ENCODE measurements at regions not wholly inside any gene's neighbourhood (a gene's known extent, or its start where the extent isn't known, plus 50 kb on each side); places are given as distances from the start of the nearest gene placed in this dataset.

DNA sequence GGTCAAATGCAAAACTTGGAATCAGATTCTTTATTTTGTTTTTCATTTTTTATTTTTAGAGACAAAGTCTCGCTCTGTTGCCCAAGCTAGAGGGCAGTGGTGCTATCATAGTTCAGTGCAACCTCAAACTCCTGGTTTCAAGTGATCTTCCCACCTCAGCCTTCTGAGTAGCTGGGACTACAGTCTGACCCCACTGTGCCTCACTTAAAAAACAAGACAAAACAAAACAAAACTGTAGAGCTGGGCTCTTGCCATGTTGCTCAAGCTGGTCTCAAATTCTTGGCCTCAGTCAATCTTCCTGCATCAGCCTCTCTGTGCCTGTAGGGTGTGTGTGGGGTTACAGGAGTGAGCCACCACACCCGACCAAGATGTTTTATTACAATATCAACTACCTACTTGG lies 396.0 kb upstream of the USP24 start:
- Histone ChIP-seq H3K36me3 (ENCODE audit: control insufficient read depth, insufficient read depth, low read length) (no peaks in the 10 kb centered on the region), H3K4me3 (ENCODE audit: insufficient read depth, low read depth, low read length) (no peak overlapping the region), H3K4me1 (ENCODE audit: control insufficient read depth, insufficient read depth, low read length) (no peaks in the 10 kb centered on the region), H3K27ac (ENCODE audit: insufficient read depth, low read depth, low read length, poor library complexity, severe bottlenecking) (no peak overlapping the region), H3K27me3 (ENCODE audit: control insufficient read depth, insufficient read depth, low read length, poor library complexity, severe bottlenecking) (no peaks in the 10 kb centered on the region), H3K9me3 (ENCODE audit: control insufficient read depth, low read length) (no peaks in the 10 kb centered on the region)
- 92 to 96% methylated on average over 2 of the region's 2 CpGs for WGBS, 2 experiments

GRCh38 chr1:55610203-55610602 lies 395.0 kb upstream of the USP24 start:
- 78 to 87% methylated on average over 3 of the region's 3 CpGs for WGBS, 2 experiments
- no peak overlapping the region for H3K27ac ChIP-seq (ENCODE audit: insufficient read depth, low read depth, low read length, poor library complexity, severe bottlenecking)

GRCh38 chr1:55609630-55610029 lies 394.5 kb upstream of the USP24 start:
- H3K4me3 ChIP-seq (ENCODE audit: insufficient read depth, low read depth, low read length), result no peak overlapping the region
- H3K9me3 ChIP-seq (ENCODE audit: control insufficient read depth, low read length), result no peaks in the 10 kb centered on the region
- H3K4me1 ChIP-seq (ENCODE audit: control insufficient read depth, insufficient read depth, low read length), result no peaks in the 10 kb centered on the region
- H3K36me3 ChIP-seq (ENCODE audit: control insufficient read depth, insufficient read depth, low read length), result no peaks in the 10 kb centered on the region
- no peaks in the 10 kb centered on the region for H3K27me3 ChIP-seq (ENCODE audit: control insufficient read depth, insufficient read depth, low read length, poor library complexity, severe bottlenecking)
- no peak overlapping the region for H3K27ac ChIP-seq (ENCODE audit: insufficient read depth, low read depth, low read length, poor library complexity, severe bottlenecking)

More at GRCh38 chr1:55610203-55610602, 395.0 kb upstream of the USP24 start:
- Histone ChIP-seq H3K4me1 (ENCODE audit: control insufficient read depth, insufficient read depth, low read length) (no peaks in the 10 kb centered on the region), H3K9me3 (ENCODE audit: control insufficient read depth, low read length) (no peaks in the 10 kb centered on the region), H3K27me3 (ENCODE audit: control insufficient read depth, insufficient read depth, low read length, poor library complexity, severe bottlenecking) (no peaks in the 10 kb centered on the region), H3K36me3 (ENCODE audit: control insufficient read depth, insufficient read depth, low read length) (no peaks in the 10 kb centered on the region), H3K4me3 (ENCODE audit: insufficient read depth, low read depth, low read length) (no peak overlapping the region)

DNA sequence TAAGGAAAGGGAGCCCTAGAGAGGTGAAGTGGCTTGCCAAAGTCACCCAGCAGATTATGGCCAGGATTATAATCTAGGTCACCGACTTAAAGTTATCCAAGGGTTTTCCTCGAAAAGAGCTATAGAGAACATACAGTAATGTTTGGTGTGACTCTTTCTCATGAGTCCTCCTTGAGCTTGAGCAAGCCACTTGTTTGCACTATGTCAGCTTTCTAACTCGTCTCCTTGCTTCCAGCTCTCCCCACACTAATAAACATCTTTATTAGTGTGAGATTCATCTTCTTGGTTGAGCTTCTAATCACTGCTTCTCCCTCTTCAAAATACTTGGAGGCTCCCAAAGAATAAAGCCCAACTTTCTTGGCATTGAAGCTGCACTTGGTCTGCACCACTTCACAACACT lies 390.0 kb upstream of the USP24 start:
- Histone ChIP-seq H3K4me1 (ENCODE audit: control insufficient read depth, insufficient read depth, low read length) (no peaks in the 10 kb centered on the region), H3K4me3 (ENCODE audit: insufficient read depth, low read depth, low read length) (no peak overlapping the region)
- WGBS, 2 experiments, result 74 to 77% methylated on average over 3 of the region's 3 CpGs

GRCh38 chr1:55604749-55605148 lies 389.6 kb upstream of the USP24 start:
- no peaks in the 10 kb centered on the region for H3K4me1 ChIP-seq (ENCODE audit: control insufficient read depth, insufficient read depth, low read length)
- H3K9me3 ChIP-seq (ENCODE audit: control insufficient read depth, low read length), result no peaks in the 10 kb centered on the region
- H3K27ac ChIP-seq (ENCODE audit: insufficient read depth, low read depth, low read length, poor library complexity, severe bottlenecking), result no peak overlapping the region
- no peaks in the 10 kb centered on the region for H3K27me3 ChIP-seq (ENCODE audit: control insufficient read depth, insufficient read depth, low read length, poor library complexity, severe bottlenecking)
- no peaks in the 10 kb centered on the region for H3K36me3 ChIP-seq (ENCODE audit: control insufficient read depth, insufficient read depth, low read length)
- 95% methylated on average over 2 to 3 of the region's 3 CpGs for WGBS, 2 experiments
- no peak overlapping the region for H3K4me3 ChIP-seq (ENCODE audit: insufficient read depth, low read depth, low read length)

More for the DNA sequence above, 390.0 kb upstream of the USP24 start:
- Histone ChIP-seq H3K9me3 (ENCODE audit: control insufficient read depth, low read length) (no peaks in the 10 kb centered on the region), H3K36me3 (ENCODE audit: control insufficient read depth, insufficient read depth, low read length) (no peaks in the 10 kb centered on the region), H3K27me3 (ENCODE audit: control insufficient read depth, insufficient read depth, low read length, poor library complexity, severe bottlenecking) (no peaks in the 10 kb centered on the region), H3K27ac (ENCODE audit: insufficient read depth, low read depth, low read length, poor library complexity, severe bottlenecking) (no peak overlapping the region)

DNA sequence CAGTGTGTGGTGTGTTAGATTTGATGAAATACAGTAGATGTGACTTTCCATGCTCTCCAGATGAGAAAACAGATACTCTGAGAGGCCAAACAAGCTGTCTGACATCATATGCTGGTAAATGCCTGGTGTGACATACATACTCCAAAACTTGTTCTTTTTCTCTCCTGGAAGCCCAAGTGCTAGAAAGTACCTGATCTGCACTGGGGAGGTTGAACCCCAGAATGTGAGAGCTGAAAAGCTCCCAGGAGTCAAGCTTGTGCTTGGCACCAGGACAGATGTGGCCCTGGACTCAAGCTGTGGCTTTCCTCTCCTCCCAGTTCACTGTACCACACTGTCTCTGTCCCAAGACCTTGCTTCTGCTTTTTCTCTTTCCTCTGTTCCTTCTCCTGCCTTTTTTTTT lies 389.0 kb upstream of the USP24 start:
- Histone ChIP-seq H3K9me3 (ENCODE audit: control insufficient read depth, low read length) (no peaks in the 10 kb centered on the region), H3K36me3 (ENCODE audit: control insufficient read depth, insufficient read depth, low read length) (no peaks in the 10 kb centered on the region), H3K4me3 (ENCODE audit: insufficient read depth, low read depth, low read length) (no peak overlapping the region), H3K27ac (ENCODE audit: insufficient read depth, low read depth, low read length, poor library complexity, severe bottlenecking) (no peak overlapping the region), H3K4me1 (ENCODE audit: control insufficient read depth, insufficient read depth, low read length) (no peaks in the 10 kb centered on the region), H3K27me3 (ENCODE audit: control insufficient read depth, insufficient read depth, low read length, poor library complexity, severe bottlenecking) (no peaks in the 10 kb centered on the region)

DNA sequence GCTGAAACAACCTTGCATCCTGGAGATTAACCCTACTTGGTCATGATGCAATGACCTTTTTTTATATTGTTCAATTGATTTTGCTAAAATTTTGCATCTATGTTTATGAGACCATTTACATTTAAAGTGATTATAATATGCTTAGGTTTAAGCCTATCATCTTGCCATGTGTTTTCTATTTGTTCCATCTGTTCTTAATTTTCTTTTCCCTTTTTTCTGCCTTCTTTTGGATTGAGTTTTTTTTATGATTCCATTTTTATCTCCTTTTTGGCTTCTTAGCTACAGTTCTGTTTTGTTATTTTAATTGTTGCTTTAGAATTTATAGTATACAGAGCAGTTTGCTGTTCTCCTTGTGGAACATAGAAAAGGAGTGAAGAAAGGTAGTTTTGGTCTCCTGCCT lies 385.1 kb upstream of the USP24 start:
- no peaks in the 10 kb centered on the region for H3K36me3 ChIP-seq (ENCODE audit: control insufficient read depth, insufficient read depth, low read length)
- no peak overlapping the region for H3K27ac ChIP-seq (ENCODE audit: insufficient read depth, low read depth, low read length, poor library complexity, severe bottlenecking)
- no peaks in the 10 kb centered on the region for H3K27me3 ChIP-seq (ENCODE audit: control insufficient read depth, insufficient read depth, low read length, poor library complexity, severe bottlenecking)
- no peak overlapping the region for H3K4me3 ChIP-seq (ENCODE audit: insufficient read depth, low read depth, low read length)
- H3K9me3 ChIP-seq (ENCODE audit: control insufficient read depth, low read length), result no peaks in the 10 kb centered on the region
- H3K4me1 ChIP-seq (ENCODE audit: control insufficient read depth, insufficient read depth, low read length), result no peaks in the 10 kb centered on the region

DNA sequence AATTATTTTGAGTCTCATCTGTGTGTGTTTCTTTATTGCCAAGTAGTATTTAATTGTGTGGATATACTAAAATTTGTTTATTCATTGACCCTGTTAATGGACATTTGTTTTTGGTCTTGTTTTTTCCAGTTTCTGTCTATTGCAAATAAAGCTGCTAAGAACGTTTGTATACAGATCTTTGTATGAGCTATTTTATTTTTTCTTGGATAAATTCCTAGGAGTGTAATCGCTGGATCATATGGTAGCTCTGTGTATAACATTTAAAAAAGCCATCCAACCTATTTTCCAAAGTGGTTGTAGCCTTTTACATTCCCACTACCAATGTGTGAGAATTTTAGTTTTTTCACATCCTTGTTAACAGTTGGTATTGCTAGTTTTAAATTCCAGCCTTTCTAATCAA lies 382.7 kb upstream of the USP24 start:
- no peak overlapping the region for H3K4me3 ChIP-seq (ENCODE audit: insufficient read depth, low read depth, low read length)
- no peaks in the 10 kb centered on the region for H3K4me1 ChIP-seq (ENCODE audit: control insufficient read depth, insufficient read depth, low read length)
- no peaks in the 10 kb centered on the region for H3K36me3 ChIP-seq (ENCODE audit: control insufficient read depth, insufficient read depth, low read length)
- H3K27me3 ChIP-seq (ENCODE audit: control insufficient read depth, insufficient read depth, low read length, poor library complexity, severe bottlenecking), result no peaks in the 10 kb centered on the region
- H3K27ac ChIP-seq (ENCODE audit: insufficient read depth, low read depth, low read length, poor library complexity, severe bottlenecking), result no peak overlapping the region
- WGBS, 2 experiments, result 92 to 100% methylated on average over 1 to 2 of the region's 2 CpGs
- no peaks in the 10 kb centered on the region for H3K9me3 ChIP-seq (ENCODE audit: control insufficient read depth, low read length)

GRCh38 chr1:55594701-55595100 lies 379.5 kb upstream of the USP24 start:
- no peaks in the 10 kb centered on the region for H3K4me1 ChIP-seq (ENCODE audit: control insufficient read depth, insufficient read depth, low read length)
- no peaks in the 10 kb centered on the region for H3K36me3 ChIP-seq (ENCODE audit: control insufficient read depth, insufficient read depth, low read length)
- no peaks in the 10 kb centered on the region for H3K27me3 ChIP-seq (ENCODE audit: control insufficient read depth, insufficient read depth, low read length, poor library complexity, severe bottlenecking)
- no peak overlapping the region for H3K4me3 ChIP-seq (ENCODE audit: insufficient read depth, low read depth, low read length)
- H3K27ac ChIP-seq (ENCODE audit: insufficient read depth, low read depth, low read length, poor library complexity, severe bottlenecking), result no peak overlapping the region
- WGBS, 2 experiments, result 94% methylated on average over 4 of the region's 4 CpGs
- H3K9me3 ChIP-seq (ENCODE audit: control insufficient read depth, low read length), result no peaks in the 10 kb centered on the region

DNA sequence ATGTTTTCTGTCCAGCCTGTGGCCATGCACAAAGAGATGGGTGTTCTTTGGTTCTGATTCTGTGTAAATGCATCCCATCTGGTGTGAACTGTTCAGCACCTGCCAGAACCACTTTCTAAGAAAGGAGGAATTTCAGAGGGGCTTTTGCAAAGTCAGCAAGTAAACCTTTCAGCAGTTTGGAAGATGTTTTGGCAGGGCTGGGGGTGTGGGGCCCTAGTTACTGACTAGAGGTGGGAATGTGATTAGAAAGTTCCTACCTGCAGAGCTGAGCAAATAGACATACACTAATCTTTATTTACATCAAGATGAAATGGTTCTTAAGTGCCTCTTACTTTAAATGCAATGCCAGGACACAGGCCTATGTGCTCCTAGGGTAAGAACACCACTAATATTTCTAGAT lies 378.1 kb upstream of the USP24 start:
- no peak overlapping the region for H3K27ac ChIP-seq (ENCODE audit: insufficient read depth, low read depth, low read length, poor library complexity, severe bottlenecking)
- no peaks in the 10 kb centered on the region for H3K36me3 ChIP-seq (ENCODE audit: control insufficient read depth, insufficient read depth, low read length)
- no peak overlapping the region for H3K4me3 ChIP-seq (ENCODE audit: insufficient read depth, low read depth, low read length)
- H3K9me3 ChIP-seq (ENCODE audit: control insufficient read depth, low read length), result no peaks in the 10 kb centered on the region
- no peaks in the 10 kb centered on the region for H3K4me1 ChIP-seq (ENCODE audit: control insufficient read depth, insufficient read depth, low read length)
- H3K27me3 ChIP-seq (ENCODE audit: control insufficient read depth, insufficient read depth, low read length, poor library complexity, severe bottlenecking), result no peaks in the 10 kb centered on the region

DNA sequence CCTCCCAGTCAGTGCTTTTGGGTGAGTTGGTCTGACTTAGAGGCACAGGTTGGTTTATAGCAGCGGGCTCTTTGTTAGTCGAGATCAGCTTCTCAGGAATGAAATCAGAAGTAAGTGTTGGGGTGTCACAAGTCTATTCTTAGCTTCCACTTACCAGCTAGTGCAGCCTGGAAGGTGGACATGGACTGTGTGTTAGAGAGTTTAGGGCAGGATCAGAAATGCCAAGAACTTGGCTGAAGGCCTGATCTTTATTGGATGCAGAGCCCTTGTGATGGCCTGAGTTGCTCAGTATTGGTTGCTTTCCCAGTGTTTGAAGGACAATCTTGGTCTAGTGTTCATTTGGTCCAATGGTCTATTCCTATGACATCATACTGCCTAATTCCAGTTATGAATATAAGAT lies 377.0 kb upstream of the USP24 start:
- Histone ChIP-seq H3K4me3 (ENCODE audit: insufficient read depth, low read depth, low read length) (no peak overlapping the region), H3K4me1 (ENCODE audit: control insufficient read depth, insufficient read depth, low read length) (no peaks in the 10 kb centered on the region), H3K36me3 (ENCODE audit: control insufficient read depth, insufficient read depth, low read length) (no peaks in the 10 kb centered on the region), H3K27ac (ENCODE audit: insufficient read depth, low read depth, low read length, poor library complexity, severe bottlenecking) (no peak overlapping the region), H3K27me3 (ENCODE audit: control insufficient read depth, insufficient read depth, low read length, poor library complexity, severe bottlenecking) (no peaks in the 10 kb centered on the region), H3K9me3 (ENCODE audit: control insufficient read depth, low read length) (no peaks in the 10 kb centered on the region)
- 97 to 98% methylated on average over 2 of the region's 2 CpGs for WGBS, 2 experiments

Data from ectodermal cell (in vitro differentiated cells).